HPDE6-E6E7 (cell line): ENCODE measurements at regions not wholly inside any gene's neighbourhood (a gene's known extent, or its start where the extent isn't known, plus 50 kb on each side); places are given as distances from the start of the nearest gene placed in this dataset.

ENCODE experiments used
- DNase-seq: peaks from one replicate; pipeline ENCODE4 v3.0.0; 2011; ENCODE audit warnings: missing footprints; ENCODE audit errors: extremely low spot score

- DNase-seq: no peak
Observed at GRCh38 chr11:18878211-18878610, 61.0 kb downstream of the MRGPRX1 start.

DNA sequence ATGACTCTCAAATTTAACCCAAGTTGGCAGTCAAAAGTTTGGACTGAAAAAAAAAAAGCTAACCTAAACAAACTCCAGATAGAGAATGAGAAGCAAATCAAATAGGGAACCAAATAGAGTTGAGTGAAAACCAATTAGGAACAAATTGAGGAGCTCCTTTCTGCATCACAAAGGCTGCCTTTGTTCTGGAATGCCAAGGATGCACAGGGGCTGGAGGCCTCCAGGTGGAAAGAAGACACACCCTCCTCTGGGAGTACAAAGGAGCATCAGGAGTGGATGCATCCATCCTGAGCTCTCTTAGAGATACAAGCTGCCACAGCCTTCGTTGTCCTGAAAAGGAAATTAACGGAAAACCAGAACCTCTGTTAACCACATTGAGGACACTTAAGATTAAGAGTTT is 73.3 kb downstream of the MRGPRX1 start:
- no peak for DNase-seq

GRCh38 chr11:18865261-18865660 is 73.7 kb upstream of the PTPN5 start:
- DNase-seq: no peak

GRCh38 chr11:18853086-18853720 is 61.6 kb upstream of the PTPN5 start:
- DNase-seq: peak; percentile 15

GRCh38 chr11:18849406-18849805 is 57.8 kb upstream of the PTPN5 start:
- DNase-seq: no peak

DNA sequence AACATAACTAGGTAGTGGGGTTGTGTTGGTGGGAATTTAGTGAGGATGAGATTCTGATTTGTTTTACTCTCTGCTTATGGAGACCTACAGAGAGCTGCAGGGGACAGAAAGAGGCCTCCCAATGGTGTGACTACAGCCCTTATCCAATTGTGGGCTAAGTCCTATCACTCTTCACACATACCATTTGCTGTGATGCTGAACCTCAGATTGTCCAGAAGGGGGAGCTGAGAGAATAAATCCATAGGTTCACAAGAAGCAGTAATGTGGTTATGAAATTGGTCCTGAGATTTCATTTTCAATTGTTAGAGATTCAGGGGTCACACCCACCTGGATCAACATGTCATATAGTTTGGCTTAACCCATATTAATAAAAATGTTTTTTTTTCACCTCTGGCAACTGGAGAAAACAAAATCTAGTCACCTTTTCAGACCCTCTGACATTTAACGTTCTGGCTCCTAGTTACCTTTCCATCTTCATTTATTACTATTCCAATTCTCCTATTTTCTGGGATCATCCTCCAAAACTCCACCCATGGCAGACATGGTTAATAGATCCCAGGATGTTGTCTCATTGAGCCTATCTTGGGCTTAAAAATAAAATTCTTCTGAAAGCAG is 53.3 kb upstream of the PTPN5 start:
- peak; percentile 36 for DNase-seq
